ENCODE measurements at regions not wholly inside any gene's neighbourhood (a gene's known extent, or its start where the extent isn't known, plus 50 kb on each side); places are given as distances from the start of the nearest gene placed in this dataset.

GRCh38 chrX:94435799-94436198 lies 761.8 kb downstream of the FAM133A start:
- TF ChIP-seq CTCF (IDR thresholded peaks at IDR 0.05) = no peak
- TF ChIP-seq EZH2 (IDR thresholded peaks at IDR 0.05) = no peak
- no peak for TF ChIP-seq EZH2phosphoT487 (IDR thresholded peaks at IDR 0.05)

All from neural progenitor cell (in vitro differentiated cells).